ENCODE measurements at regions not wholly inside any gene's neighbourhood (a gene's known extent, or its start where the extent isn't known, plus 50 kb on each side); places are given as distances from the start of the nearest gene placed in this dataset.

GRCh38 chr13:63636316-63636993, 2220.8 kb upstream of the PCDH20 start:
- Histone ChIP-seq H3K4me3 (peak overlapping the region in 2 of 4 donors; percentile 2), H3K36me3 (no peaks in the 10 kb centered on the region), H3K9me3 (no peaks in the 10 kb centered on the region), H3K27ac (no peak overlapping the region), H3K27me3 (no peaks in the 10 kb centered on the region), H3K4me1 (peaks cover 0 to 3% (median 0%) of the 10 kb centered on the region in 4 donors)
- 54% methylated on average over 6 of the region's 6 CpGs for WGBS, 2 donors
- no peak for DNase-seq (ENCODE audit: low spot score in 2 of 2)
- TF ChIP-seq EP300 (IDR thresholded peaks at IDR 0.05), result no peak
- TF ChIP-seq POLR2A (IDR thresholded peaks at IDR 0.05), result no peak

- 41 to 55% methylated on average over 3 of the region's 3 CpGs for WGBS, 2 donors
- no peaks in the 10 kb centered on the region for H3K27me3 ChIP-seq
- TF ChIP-seq EP300 (IDR thresholded peaks at IDR 0.05), result no peak
- no peaks in the 10 kb centered on the region for H3K36me3 ChIP-seq
- no peak overlapping the region for H3K4me3 ChIP-seq
- no peak overlapping the region for H3K27ac ChIP-seq
- no peaks in the 10 kb centered on the region for H3K9me3 ChIP-seq
- H3K4me1 ChIP-seq, result peaks cover 0 to 3% (median 0%) of the 10 kb centered on the region in 4 donors
- DNase-seq (ENCODE audit: low spot score in 2 of 2), result no peak
These were observed 2216.7 kb upstream of the PCDH20 start for GRCh38 chr13:63632321-63632720.

- Histone ChIP-seq H3K4me1 (peaks cover 0 to under 1% (median 0%) of the 10 kb centered on the region in 4 donors), H3K9me3 (no peaks in the 10 kb centered on the region), H3K27ac (no peak overlapping the region), H3K27me3 (no peaks in the 10 kb centered on the region), H3K4me3 (no peak overlapping the region), H3K36me3 (no peaks in the 10 kb centered on the region)
- WGBS, 2 donors, result 91 to 92% methylated on average over 3 of the region's 3 CpGs
- TF ChIP-seq EP300 (IDR thresholded peaks at IDR 0.05) (no peak), POLR2A (IDR thresholded peaks at IDR 0.05) (no peak), CTCF (IDR thresholded peaks at IDR 0.05) (no peak)
- no peak for DNase-seq (ENCODE audit: low spot score in 2 of 2)
These were observed 2215.4 kb upstream of the PCDH20 start for GRCh38 chr13:63631006-63631405.

- TF ChIP-seq CTCF (IDR thresholded peaks at IDR 0.05) (no peak), POLR2A (IDR thresholded peaks at IDR 0.05) (no peak), EP300 (IDR thresholded peaks at IDR 0.05) (no peak)
- Histone ChIP-seq H3K27me3 (no peaks in the 10 kb centered on the region), H3K36me3 (no peaks in the 10 kb centered on the region), H3K9me3 (no peaks in the 10 kb centered on the region), H3K27ac (no peak overlapping the region), H3K4me3 (no peak overlapping the region), H3K4me1 (no peaks in the 10 kb centered on the region)
- WGBS, 2 donors, result 71 to 78% methylated on average over 2 of the region's 2 CpGs
- no peak for DNase-seq (ENCODE audit: low spot score in 2 of 2)
These were observed 2213.9 kb upstream of the PCDH20 start for GRCh38 chr13:63629591-63629990.

GRCh38 chr13:63628310-63628709, 2212.7 kb upstream of the PCDH20 start:
- Histone ChIP-seq H3K9me3 (no peaks in the 10 kb centered on the region), H3K27me3 (no peaks in the 10 kb centered on the region), H3K4me3 (no peak overlapping the region), H3K4me1 (no peaks in the 10 kb centered on the region), H3K36me3 (no peaks in the 10 kb centered on the region), H3K27ac (no peak overlapping the region)
- DNase-seq (ENCODE audit: low spot score in 2 of 2), result no peak
- TF ChIP-seq EP300 (IDR thresholded peaks at IDR 0.05) (no peak), CTCF (IDR thresholded peaks at IDR 0.05) (no peak), POLR2A (IDR thresholded peaks at IDR 0.05) (no peak)
- 58 to 65% methylated on average over 3 of the region's 3 CpGs for WGBS, 2 donors

GRCh38 chr13:63625869-63626268, 2210.2 kb upstream of the PCDH20 start:
- WGBS, 2 donors, result 75 to 87% methylated on average over 1 of the region's 1 CpG
- no peak for DNase-seq (ENCODE audit: low spot score in 2 of 2)
- no peak for TF ChIP-seq EP300 (IDR thresholded peaks at IDR 0.05)
- no peak for TF ChIP-seq CTCF (IDR thresholded peaks at IDR 0.05)
- no peak for TF ChIP-seq POLR2A (IDR thresholded peaks at IDR 0.05)
- no peaks in the 10 kb centered on the region for H3K27me3 ChIP-seq
- H3K36me3 ChIP-seq, result no peaks in the 10 kb centered on the region
- no peak overlapping the region for H3K27ac ChIP-seq
- H3K4me1 ChIP-seq, result no peaks in the 10 kb centered on the region
- H3K9me3 ChIP-seq, result no peaks in the 10 kb centered on the region
- H3K4me3 ChIP-seq, result no peak overlapping the region
